ENCODE measurements at regions not wholly inside any gene's neighbourhood (a gene's known extent, or its start where the extent isn't known, plus 50 kb on each side); places are given as distances from the start of the nearest gene placed in this dataset.

- no peaks in the 10 kb centered on the region for H3K36me3 ChIP-seq (ENCODE audit: control insufficient read depth, insufficient read depth, low read length)
- no peak overlapping the region for H3K27ac ChIP-seq (ENCODE audit: low read length)
- no TSS peak for BruUV-seq (replicated peaks)
- ChIA-PET POLR2A (no interaction called here), CTCF (no interaction called here)
- in situ Hi-C loops (cut with HindIII; ENCODE audit: low pct_unique_long_range_greater_than_20kb, low sequenced_read_pairs), result no loop called here
- no peaks in the 10 kb centered on the region; the same call in 1 of the 2 replicates for H3K27me3 ChIP-seq (ENCODE audit: control insufficient read depth, insufficient read depth, low read length)
- DNase-seq (ENCODE audit: low read depth, low spot score) (no peak), ATAC-seq (no peak)
- TF ChIP-seq REST (IDR thresholded peaks at IDR 0.05; ENCODE audit: insufficient read depth in 1 of 2, low read depth in 2 of 2, low read length in 1 of 2), result no peak
- no peak for TF ChIP-seq SIN3A (IDR thresholded peaks at IDR 0.05; ENCODE audit: borderline replicate concordance, insufficient read depth, low read depth, low read length)
- TF ChIP-seq, protein P1, sequence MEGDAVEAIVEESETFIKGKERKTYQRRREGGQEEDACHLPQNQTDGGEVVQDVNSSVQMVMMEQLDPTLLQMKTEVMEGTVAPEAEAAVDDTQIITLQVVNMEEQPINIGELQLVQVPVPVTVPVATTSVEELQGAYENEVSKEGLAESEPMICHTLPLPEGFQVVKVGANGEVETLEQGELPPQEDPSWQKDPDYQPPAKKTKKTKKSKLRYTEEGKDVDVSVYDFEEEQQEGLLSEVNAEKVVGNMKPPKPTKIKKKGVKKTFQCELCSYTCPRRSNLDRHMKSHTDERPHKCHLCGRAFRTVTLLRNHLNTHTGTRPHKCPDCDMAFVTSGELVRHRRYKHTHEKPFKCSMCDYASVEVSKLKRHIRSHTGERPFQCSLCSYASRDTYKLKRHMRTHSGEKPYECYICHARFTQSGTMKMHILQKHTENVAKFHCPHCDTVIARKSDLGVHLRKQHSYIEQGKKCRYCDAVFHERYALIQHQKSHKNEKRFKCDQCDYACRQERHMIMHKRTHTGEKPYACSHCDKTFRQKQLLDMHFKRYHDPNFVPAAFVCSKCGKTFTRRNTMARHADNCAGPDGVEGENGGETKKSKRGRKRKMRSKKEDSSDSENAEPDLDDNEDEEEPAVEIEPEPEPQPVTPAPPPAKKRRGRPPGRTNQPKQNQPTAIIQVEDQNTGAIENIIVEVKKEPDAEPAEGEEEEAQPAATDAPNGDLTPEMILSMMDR (IDR thresholded peaks at IDR 0.05), result no peak
- TF ChIP-seq POLR2AphosphoS5 (IDR thresholded peaks at IDR 0.05; ENCODE audit: low read depth, low read length), result no peak
- no peak for TF ChIP-seq TCF7L2 (IDR thresholded peaks at IDR 0.05; ENCODE audit: low read depth, low read length)
- H3K4me1 ChIP-seq (ENCODE audit: control insufficient read depth, insufficient read depth, low read length), result no peaks in the 10 kb centered on the region
- no peaks in the 10 kb centered on the region for H3K9me3 ChIP-seq (ENCODE audit: control insufficient read depth, insufficient read depth, low read depth, low read length)
- intact Hi-C loops (cut with micrococcal nuclease; ENCODE audit: unreplicated experiment), result no loop called here
- no peak overlapping the region for H3K4me3 ChIP-seq (ENCODE audit: low read depth in 2 of 2, low read length in 2 of 2)
Observed at GRCh38 chr1:201655243-201655642, 116.3 kb downstream of the NAV1 start.

GRCh38 chr1:201655910-201656309 lies 117.0 kb downstream of the NAV1 start:
- no peak overlapping the region for H3K27ac ChIP-seq (ENCODE audit: low read length)
- CTCF ChIA-PET, result no interaction called here
- in situ Hi-C loops (cut with HindIII; ENCODE audit: low pct_unique_long_range_greater_than_20kb, low sequenced_read_pairs), result no loop called here

More at GRCh38 chr1:201655910-201656309, 117.0 kb downstream of the NAV1 start:
- Histone ChIP-seq H3K36me3 (ENCODE audit: control insufficient read depth, insufficient read depth, low read length) (no peaks in the 10 kb centered on the region), H3K27me3 (ENCODE audit: control insufficient read depth, insufficient read depth, low read length) (no peaks in the 10 kb centered on the region), H3K4me3 (ENCODE audit: low read depth in 2 of 2, low read length in 2 of 2) (no peak overlapping the region), H3K9me3 (ENCODE audit: control insufficient read depth, insufficient read depth, low read depth, low read length) (no peaks in the 10 kb centered on the region), H3K4me1 (ENCODE audit: control insufficient read depth, insufficient read depth, low read length) (no peaks in the 10 kb centered on the region)
- BruUV-seq (replicated peaks), result no TSS peak
- POLR2A ChIA-PET, result no interaction called here
- intact Hi-C loops (cut with micrococcal nuclease; ENCODE audit: unreplicated experiment), result no loop called here
- ATAC-seq (no peak), DNase-seq (ENCODE audit: low read depth, low spot score) (no peak)
- TF ChIP-seq REST (IDR thresholded peaks at IDR 0.05; ENCODE audit: insufficient read depth in 1 of 2, low read depth in 2 of 2, low read length in 1 of 2), result no peak
- no peak for TF ChIP-seq TCF7L2 (IDR thresholded peaks at IDR 0.05; ENCODE audit: low read depth, low read length)
- TF ChIP-seq, protein P1 (IDR thresholded peaks at IDR 0.05), result no peak
- TF ChIP-seq POLR2AphosphoS5 (IDR thresholded peaks at IDR 0.05; ENCODE audit: low read depth, low read length), result no peak
- TF ChIP-seq SIN3A (IDR thresholded peaks at IDR 0.05; ENCODE audit: borderline replicate concordance, insufficient read depth, low read depth, low read length), result no peak
